ENCODE measurements at regions not wholly inside any gene's neighbourhood (a gene's known extent, or its start where the extent isn't known, plus 50 kb on each side); places are given as distances from the start of the nearest gene placed in this dataset.

DNA sequence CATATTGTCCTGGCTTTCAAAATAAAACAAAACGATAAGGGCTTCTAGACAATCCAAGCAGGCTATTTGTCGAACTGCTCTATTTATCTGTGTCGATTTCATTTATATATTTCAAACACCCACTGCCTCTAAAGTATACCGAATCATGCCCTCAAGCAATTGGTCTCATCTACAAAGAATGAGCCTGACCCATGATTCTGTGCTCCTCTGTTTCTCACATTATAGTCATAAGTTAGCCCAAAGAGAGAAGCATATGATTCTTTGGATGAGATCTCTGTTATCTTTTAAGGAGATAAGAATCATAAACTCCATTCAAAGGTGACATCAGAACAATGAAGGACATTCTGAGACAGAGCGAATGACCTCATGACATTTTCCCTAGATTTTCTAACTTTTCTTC is 191.1 kb downstream of the MAP2K6 start:
- DNase-seq: no peak

DNA sequence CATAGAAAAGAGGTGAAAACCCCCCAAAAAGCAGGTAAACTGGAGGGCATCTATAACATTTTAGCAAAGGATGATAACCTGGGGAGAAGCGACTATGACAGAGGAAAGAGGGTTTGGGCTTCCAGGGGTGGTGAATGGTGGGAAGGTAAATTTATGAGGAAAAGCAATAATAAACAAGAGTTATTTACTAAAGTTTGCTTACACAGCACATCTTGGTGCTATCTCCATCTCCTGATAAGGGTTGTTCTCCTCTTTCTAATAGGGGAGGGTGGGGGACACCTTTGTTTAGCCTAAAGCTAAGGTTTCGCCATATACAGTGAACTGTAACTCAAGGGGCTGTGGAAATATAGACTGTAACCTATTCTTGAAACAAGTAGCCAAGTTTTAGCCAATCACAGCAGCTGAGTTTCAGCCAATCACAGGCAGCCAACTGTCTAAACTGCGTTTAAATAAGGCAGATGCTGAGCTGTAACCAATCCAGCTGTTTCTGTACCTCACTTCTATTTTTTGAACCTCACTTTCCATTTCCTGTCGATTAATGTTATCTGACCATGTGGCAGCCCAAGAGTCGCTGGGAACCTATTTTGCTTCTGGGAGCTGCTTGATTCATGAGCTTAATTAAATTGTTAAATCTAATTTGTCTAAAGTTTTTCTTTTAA is 191.8 kb downstream of the MAP2K6 start:
- DNase-seq: no peak

DNA sequence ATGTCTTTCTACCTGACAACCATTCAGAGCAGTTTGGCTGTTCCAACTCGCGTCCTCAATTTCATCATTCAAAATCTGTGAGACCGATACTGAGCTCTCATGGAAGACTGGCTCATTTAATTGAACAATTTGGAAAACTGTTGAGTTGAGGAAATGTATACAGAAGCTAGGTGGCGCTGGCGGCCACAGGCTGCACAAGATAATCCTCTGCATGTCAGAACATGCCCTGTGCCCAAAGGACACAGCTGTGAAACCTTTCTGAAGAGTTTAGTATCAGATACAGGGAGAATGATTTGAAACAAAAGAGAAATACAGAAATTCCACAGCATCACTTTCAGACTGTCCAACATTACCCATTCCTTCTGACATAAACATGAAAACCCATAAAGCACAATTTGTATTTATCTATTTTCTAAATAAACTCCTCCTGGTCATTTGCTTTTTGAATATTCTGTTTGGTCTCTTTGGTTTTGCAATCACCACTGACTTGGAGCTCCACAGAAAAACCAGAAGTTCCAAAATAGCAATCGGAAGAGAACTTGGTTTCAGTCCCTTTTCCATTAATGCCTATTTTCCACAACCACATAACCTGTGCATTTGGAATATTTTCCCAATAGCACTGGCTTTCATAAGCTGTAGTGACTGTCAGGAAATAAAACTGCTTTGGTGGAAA is 192.8 kb downstream of the MAP2K6 start:
- peak; percentile 89 for DNase-seq

DNA sequence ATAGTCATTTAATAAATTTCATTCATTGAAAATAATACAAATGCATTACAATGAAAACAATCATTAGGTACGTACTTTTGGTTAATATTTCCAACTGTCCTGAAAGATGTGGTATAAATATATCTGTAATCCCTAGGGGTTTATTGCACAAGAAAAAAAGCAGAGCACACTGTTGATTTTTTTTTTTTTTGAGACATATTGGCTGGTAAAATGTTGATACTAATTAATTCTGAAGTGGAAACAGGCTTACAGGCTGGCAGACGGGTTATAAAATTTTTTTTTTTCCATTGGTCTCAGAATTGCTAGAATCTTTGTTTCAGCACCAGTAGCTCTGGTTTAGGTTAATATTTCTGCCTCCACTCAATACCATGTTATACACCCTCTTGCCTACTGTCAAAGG is 193.6 kb downstream of the MAP2K6 start:
- DNase-seq: no peak

DNA sequence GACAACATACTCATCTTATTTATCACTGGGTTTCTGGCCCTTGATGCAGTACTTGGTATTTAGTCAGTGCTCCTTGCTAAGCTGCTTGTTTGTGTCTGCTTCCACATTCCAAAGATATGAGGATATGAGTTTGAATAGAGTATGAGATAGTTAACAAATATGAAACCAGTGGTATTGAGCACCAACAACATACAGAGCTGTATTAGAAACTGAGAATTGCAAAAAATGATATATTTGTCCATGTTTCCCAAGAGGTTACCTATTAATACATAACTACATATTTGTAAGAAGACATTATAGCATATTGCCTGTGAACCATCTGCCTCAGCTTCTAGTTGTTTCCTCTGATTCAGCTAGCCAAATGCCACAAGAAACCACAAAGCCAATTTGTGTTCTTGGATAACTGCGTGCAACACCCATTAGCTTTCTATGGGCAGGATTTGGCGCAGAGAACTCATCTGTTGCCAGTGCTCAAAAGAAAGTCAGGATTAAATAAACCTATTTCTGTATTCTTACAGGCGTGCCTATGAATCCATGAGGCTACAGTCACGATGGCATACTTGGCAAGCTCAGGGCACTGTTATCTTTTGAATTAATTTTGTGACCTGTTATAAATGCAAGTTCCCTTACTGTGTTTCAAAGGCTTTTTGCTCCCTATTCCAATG is 194.4 kb downstream of the MAP2K6 start:
- no peak for DNase-seq

DNA sequence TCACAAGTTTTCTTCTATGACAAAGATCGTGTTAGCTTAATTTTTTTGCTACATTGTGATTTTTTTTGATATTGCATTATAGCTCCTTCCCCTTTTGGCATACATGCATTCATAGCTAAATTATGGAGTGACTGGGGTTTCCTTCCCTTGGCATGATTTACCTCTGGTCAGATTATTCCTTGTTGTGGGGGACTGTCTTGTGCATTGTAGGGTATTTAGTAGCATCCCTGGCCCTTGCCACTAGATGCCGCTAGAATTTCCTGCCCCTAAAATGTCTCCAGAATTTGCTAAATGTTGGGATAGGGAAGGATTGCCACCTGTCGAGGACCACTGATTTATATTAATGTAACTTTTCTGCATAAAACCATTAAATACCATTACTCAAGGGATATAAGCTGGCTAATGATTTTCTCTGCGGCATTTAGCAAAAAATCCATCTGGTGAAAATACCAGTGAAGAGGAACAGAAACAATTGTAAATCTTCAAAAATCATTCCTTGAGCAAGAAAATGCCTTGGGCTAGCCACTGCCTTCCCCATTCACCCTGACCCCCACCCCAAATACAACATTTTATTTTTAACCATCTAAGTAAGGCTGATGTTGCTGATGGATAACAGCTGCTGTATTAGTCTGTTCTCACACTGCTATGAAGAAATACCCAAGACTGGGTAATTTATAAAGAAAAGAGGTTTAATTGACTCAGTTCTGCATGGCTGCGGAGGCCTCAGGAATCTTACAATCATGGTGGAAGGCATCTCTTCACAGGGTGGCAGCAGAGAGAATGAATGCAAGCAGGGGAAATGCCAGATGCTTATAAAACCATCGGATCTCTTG is 195.2 kb downstream of the MAP2K6 start:
- DNase-seq: peak; percentile 54

DNA sequence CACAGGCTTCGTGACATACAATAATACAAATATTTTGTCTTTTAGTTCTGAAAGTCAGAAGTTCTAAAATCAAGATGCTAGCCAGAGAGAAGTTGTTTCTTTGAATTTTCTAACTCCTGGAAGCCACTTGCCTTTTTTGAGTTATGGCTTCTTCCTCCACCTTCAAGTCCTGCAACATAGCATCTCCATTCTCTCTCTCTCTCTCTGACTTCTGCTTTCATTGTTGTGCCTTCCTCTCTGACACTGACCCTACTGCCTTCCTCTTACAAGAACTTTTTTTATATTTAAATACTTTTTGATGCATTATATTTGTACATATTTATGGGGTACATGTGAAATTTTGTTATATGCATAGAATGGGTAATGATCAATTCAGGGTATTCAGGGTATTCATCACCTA is 205.9 kb downstream of the MAP2K6 start:
- no peak for DNase-seq

DNA sequence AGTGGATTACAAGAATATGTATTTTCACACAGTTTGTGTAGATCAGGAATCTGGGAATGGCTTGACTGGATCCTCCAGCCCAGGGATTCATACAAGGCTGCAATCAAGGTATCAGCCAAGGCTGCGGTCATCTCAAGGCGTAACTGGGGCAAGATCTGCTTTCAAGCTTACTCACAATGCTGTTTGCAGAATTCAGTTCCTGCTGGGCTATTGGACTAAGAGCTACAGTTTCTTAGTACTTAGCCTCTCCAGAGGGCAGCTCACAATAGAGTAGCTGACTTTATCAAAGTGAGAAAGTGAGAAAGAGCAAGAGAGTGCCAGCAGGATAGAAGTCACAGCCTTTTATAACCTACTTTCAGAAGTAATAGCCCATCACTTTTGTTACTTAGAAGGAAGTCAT is 211.0 kb downstream of the MAP2K6 start:
- no peak for DNase-seq

DNA sequence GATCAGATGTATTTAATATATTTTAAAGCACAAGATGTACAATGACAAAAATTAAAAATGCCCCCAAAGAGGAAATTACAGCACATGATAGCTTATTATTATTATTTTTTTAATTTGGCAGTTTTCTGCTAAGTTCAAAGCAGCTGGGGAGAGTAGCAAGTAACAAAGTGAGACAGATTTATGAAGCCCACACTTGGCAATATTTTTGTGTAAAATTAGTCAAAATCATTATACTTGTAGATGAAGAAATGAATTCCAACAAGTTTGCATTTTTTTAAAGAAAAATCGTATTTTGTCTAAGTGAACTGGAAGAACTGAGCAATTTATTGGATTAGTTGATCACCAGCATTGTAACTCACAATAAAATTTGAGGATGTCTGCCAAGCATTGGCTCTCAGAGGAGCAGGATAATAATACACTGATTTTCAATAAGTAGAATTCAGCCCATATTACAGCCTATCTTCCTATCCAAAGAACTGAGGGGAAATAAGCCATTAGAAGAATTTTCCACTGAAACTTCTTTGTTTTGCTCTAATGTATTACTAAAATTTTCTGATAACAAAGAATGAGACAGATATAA is 215.6 kb downstream of the MAP2K6 start:
- DNase-seq: no peak

DNA sequence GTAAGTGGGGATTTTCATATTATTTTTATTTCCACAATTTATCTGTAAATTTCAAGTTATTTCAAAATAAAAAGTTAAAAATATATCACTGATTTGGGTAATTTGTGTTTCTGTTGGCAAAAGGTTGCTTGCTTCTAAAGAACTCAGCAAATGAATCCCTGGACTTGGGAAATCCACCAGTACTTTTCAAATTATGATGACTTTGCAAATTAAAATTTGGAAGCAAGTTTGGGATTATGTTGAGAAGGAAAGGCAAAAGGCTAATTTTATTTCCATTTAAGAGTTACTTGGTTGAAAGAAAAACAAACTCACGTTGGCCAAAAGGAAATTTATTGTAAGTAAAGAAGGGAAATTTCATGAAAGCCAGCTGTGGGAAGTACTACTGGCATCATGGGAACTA is 220.3 kb downstream of the MAP2K6 start:
- no peak for DNase-seq

DNA sequence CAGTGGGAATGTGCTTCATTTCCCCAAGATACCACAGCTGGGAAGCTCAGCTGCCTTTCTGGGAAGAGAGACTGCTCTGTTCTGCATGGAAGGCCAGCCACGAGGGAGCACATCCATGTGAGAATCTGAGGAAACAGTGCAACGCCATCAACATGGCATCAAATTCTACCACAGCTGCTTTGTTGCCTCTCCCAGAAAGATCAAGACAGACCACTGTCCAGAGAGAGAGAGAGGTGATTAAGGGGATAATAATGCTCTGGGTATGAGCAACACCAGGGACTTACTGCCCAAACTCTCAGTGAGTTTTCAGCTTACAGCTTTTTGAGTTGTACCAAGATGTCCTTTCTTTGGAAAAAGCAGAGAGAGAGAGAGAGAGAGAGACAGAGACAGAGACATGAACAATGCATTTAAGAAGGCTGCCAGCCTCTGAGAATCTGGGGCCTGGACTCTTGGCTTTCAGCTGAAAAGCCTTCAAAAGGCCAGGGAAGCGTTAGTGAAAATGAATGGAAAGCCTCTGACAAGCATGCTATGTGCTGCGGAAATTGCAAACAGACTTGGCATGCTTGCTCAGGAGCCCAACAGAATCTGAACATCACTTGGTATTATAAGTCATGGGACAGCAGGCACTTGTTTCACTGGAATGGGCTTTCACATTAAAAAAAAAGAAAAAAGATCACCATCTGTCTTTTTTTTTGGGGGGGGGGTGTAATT is 223.1 kb downstream of the MAP2K6 start:
- DNase-seq: no peak

DNA sequence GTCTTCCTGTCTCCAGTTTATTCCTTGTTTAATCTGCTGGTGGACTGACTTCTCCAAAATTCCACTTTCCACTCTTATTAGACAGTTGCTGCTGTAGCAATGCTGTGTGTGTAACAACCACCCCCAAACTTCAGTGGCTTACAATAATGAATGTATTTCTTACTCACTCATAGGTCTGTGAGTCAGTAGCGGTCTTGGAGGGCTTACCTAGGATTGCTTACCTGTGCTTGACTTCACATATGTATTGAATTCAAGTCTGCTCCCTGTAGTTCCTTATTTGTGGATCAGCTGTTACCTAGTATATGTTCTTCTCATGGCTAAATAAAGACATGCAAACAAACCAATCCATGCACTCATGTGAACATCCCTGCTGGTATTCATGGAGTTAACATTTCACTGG is 224.6 kb downstream of the MAP2K6 start:
- DNase-seq: no peak

DNA sequence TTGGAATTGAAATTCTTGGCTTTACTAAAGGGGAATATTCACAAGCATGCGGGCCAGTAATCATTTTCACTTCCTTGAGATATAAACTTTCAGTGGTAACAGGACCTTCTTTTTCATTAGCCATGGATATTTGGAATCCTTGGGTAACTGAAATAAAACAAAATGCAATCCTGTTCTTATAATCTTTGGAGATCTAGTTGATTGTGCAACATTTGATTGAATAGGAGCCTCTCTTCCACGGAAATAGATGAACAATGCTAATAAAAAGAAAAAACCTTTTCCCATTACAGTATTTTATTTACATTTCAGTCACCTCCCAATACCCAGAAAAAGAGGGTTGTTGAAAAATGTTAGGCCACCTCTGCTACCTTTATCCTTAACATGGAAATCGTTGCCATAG is 225.6 kb downstream of the MAP2K6 start:
- DNase-seq: no peak

DNA sequence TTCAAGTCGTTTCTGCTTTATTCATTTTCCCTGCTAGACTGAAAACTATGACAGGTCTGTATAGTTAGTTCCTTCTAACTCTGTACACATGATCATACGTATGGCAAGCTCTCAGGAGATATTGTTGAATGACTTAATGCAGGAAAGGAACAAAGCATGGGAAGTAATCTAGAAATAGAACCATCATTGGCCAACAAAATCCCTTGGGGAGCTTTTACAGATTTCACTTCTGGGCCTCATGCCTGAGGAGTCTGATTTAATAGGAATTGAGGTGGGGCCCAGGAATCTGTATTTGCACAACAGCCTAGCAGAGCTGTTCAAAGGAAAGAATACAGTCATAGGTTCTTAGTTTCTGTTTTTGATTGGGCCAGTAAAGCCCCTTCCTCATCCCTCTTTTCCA is 229.2 kb downstream of the MAP2K6 start:
- DNase-seq: no peak

DNA sequence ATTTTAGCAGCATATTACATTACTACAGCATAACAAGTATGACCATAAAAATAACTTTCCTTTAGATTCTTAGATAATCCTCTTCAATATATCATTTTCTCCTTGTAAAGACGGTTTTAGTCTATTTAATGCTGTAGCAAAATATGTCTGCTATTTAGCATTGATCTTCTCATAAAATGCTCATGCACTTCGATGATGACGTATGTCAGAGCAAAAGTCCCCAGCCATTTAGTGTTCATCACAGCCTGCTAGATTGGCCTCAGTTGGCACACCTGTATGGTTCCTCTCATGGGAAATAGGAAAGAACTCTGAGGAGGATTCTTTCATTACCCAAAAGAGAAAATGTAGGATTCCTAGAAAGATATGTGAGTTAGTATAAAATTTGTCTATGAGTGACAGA is 232.2 kb downstream of the MAP2K6 start:
- no peak for DNase-seq

DNA sequence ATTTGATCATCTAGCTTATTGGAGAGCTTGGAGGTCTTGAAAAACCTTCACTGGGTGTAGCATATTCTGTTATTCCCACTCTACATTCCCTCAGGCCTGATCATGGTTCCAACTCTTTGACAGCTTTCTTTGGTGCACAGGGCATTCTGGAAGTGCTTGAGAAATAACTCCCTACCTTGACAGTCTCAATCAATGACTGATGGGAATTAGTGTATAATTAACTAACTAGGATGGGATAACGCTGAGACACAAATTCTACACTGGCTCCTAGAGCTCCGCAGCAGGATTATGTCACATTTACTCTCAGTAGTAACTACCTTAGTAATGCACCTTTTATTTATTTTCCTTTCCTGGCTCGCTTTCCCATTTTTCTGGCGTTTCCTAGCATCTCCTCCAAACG is 236.4 kb downstream of the MAP2K6 start:
- DNase-seq: no peak

DNA sequence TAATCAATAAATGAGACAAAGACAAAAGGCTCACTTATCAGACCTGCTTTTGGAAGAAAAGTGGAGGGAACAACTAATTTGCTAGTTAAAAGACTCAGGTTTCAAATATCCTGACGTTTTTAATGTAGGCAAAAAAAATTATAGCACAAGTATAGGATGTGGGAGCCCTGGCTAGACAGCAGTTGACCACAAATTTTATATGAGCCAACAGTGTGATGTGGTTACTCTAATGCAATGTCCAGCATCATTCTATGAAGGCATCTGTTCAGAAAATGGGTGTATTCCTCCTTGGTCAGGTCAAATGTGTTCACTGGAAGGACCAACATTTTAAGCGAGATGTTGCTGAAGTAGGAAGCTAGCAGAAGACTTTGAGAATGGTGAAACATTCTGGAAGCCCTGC is 237.4 kb downstream of the MAP2K6 start:
- no peak for DNase-seq

DNA sequence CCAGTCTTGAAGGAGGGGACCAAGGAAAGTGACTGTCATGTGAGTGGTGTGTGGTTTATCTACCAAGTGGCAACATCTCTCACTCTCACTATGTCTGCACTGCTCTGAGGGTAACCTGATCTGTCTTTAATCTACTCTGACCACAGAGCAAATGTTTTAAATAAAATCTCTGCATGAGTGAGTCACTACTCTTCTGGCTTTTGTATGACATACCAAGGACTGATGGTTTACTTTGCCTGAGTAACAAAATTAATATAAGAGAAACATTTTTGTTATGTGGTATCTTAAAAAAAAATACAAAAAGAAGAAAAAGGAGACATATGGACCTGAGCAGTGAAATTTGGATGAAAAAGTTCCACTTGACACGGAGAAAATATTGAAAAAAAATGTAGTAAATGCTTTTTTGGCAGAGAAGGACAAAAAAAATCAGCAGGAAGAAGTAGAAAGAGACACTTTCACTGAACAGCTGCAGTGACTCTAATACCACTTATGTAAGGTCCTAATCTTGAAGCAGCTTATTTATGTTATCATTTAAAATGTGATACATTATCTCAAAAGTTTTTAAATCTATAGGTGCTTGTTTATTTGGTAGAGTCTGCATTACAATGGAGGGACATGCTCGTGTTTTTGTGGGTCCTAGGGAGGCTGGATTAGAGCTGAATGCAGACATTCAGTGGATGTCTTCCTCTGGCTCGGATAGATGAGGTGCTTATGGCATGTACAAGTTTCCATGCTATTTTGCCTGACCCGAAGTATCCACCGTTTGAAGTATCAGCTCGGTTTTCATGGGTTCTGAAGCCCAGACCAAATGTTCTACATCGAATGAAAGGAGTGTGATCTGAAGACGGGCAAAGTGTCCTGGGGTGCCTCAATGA is 240.7 kb downstream of the MAP2K6 start:
- DNase-seq: peak; percentile 51

DNA sequence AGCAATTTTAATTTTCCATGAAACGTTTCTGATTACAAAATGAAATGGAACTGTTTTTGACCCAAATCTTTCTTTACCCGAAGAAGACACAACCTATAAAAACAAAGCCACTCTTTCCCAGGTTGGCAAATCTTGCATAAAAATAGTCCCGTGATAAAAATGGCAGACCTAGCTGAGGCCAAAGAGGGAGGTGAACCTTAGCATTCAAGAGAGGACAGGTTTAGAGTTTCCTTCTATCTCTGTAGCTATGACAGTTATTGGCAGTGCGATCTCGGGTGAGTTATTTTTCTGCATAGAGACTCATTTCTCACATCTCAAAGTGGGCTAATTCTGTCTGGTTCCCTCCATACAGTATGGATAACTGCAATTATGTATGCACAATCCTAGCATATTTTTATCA is 241.4 kb downstream of the MAP2K6 start:
- DNase-seq: no peak

DNA sequence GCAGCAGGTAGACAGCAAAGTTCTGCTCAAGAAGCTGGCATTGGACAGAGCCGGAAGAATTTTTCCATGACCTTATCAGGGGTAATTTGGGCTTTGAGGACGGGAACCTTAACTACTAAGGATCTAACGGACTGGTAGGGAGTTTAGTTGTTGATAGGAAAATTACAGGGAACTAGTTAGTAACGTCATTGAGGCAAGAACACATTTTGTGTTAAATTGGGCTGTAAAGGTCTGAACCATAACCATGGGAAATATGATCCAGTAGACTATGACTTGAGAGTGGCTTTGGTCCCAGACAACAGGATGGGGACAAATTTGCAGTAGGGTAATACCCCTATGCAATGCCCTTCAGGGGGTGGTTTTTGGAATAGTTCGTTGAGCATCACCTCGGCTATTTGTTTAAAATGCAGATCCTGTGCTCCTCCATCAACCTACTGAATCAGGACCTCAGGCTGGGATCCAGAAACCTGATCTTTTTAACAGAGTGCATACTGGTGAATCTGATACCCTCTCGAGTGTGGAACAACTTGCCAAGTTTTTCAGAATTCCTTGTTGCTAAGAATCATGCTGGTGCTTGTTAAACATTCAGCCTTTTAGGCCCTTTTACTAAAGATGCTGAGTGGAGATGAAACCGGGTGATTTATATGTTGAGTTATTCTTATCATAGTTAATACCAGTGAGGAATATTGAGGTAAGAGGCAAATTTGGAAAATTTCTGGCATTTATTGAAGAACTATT is 255.1 kb downstream of the MAP2K6 start:
- DNase-seq: peak; percentile 20

DNA sequence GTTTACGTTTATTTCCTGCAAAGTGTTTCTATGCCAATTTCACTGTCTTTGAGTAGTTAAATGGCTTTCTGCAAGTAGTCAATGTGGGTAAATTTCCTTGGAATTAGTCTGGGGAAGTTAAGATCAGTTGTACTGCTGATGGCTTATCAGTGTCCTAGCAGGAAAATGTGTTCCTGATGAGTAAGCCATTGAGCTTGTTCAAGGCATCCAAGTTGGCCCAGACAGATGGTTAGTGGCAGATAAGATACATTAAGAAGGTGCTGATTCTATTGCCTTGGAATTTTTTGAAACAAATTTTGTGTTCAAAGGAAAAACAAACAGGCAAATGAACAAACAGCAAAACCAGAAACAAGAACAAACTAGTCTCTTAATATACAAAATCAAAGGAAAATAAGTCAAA is 258.4 kb downstream of the MAP2K6 start:
- no peak for DNase-seq

All from DMS53 (cell line).